ENCODE measurements at regions not wholly inside any gene's neighbourhood (a gene's known extent, or its start where the extent isn't known, plus 50 kb on each side); places are given as distances from the start of the nearest gene placed in this dataset.

DNA sequence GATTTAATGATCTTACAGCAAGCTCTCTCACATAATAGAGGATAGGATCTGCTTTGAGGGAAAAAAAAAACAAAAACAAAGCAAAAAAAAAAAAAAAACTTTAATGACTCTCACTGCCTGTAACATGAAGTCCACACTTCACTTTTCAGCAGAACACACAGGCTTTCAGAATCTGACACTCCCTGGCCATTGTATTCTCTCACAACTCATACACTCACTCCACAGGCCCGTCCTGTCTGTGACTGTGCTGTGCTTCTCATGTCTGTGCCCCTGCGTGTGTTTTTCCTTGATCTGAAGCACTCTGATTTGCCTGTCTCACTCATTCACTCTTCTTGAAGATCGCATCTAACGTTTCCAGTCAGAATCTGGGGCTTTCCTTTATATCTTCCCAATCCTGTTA, 460.8 kb downstream of the TMA16 start:
- H3K9me3 ChIP-seq = no peaks in the 10 kb centered on the region
- no peaks in the 10 kb centered on the region for H3K4me1 ChIP-seq
- intact Hi-C loops (cut with DNase I) = no loop called here
- H3K36me3 ChIP-seq = no peaks in the 10 kb centered on the region
- no peak for ATAC-seq
- no peak for DNase-seq
- TF ChIP-seq, protein P1, sequence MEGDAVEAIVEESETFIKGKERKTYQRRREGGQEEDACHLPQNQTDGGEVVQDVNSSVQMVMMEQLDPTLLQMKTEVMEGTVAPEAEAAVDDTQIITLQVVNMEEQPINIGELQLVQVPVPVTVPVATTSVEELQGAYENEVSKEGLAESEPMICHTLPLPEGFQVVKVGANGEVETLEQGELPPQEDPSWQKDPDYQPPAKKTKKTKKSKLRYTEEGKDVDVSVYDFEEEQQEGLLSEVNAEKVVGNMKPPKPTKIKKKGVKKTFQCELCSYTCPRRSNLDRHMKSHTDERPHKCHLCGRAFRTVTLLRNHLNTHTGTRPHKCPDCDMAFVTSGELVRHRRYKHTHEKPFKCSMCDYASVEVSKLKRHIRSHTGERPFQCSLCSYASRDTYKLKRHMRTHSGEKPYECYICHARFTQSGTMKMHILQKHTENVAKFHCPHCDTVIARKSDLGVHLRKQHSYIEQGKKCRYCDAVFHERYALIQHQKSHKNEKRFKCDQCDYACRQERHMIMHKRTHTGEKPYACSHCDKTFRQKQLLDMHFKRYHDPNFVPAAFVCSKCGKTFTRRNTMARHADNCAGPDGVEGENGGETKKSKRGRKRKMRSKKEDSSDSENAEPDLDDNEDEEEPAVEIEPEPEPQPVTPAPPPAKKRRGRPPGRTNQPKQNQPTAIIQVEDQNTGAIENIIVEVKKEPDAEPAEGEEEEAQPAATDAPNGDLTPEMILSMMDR (IDR thresholded peaks at IDR 0.05) = no peak
- H3K27me3 ChIP-seq = no peaks in the 10 kb centered on the region
- no peak overlapping the region for H3K27ac ChIP-seq
- no peak overlapping the region for H3K4me3 ChIP-seq
- WGBS, 2 donors = 66 to 77% methylated on average over 4 of the region's 4 CpGs

DNA sequence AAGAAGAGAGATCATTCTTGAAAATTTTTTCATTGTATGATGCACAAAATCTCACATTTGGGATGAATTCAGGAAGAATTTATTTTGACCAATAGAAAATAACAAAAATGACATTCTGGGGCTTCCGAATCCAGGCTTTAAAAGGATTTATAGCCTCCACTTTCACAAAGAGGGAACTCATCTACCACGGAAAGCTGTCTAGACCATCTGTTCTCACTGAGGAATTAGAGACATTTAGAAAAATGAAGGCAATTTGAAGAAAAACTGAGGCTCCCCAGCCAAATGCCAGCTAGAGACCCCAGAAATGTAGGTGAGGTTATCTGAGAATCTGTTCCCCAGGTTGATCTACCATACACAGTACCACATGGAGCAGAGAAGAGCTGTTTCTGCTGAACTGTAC, 464.3 kb downstream of the TMA16 start:
- H3K9me3 ChIP-seq = no peaks in the 10 kb centered on the region
- TF ChIP-seq, protein P1 (IDR thresholded peaks at IDR 0.05) = no peak
- intact Hi-C loops (cut with DNase I) = no loop called here
- H3K4me3 ChIP-seq = no peak overlapping the region
- H3K36me3 ChIP-seq = no peaks in the 10 kb centered on the region
- WGBS, 2 donors = 74 to 79% methylated on average over 2 of the region's 2 CpGs
- no peak for ATAC-seq
- no peak for DNase-seq
- H3K27me3 ChIP-seq = no peaks in the 10 kb centered on the region
- H3K27ac ChIP-seq = no peak overlapping the region
- no peaks in the 10 kb centered on the region for H3K4me1 ChIP-seq

DNA sequence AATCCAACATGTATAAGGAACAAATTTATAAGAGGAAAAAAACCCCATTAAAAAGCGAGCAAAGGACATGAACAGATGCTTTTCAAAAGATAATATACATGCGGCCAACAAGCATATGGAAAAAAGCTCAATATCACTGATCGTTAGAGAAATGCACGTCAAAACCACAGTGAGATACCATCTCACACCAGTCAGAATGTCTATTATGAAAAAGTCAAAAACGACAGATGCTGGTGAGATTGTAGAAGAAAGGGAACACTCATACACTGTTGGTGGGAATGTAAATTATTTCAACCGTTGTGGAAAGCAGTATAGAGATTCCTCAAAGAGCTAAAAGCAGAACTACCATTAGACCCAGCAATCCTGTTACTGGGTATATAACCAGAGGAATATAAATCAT, 465.4 kb downstream of the TMA16 start:
- no peak for DNase-seq
- no peaks in the 10 kb centered on the region for H3K9me3 ChIP-seq
- intact Hi-C loops (cut with DNase I) = no loop called here
- H3K27me3 ChIP-seq = no peaks in the 10 kb centered on the region
- no peaks in the 10 kb centered on the region for H3K36me3 ChIP-seq
- H3K27ac ChIP-seq = no peak overlapping the region
- WGBS, 2 donors = 67 to 79% methylated on average over 6 of the region's 6 CpGs
- H3K4me3 ChIP-seq = no peak overlapping the region
- H3K4me1 ChIP-seq = no peaks in the 10 kb centered on the region
- no peak for ATAC-seq
- TF ChIP-seq, protein P1 (IDR thresholded peaks at IDR 0.05) = no peak

DNA sequence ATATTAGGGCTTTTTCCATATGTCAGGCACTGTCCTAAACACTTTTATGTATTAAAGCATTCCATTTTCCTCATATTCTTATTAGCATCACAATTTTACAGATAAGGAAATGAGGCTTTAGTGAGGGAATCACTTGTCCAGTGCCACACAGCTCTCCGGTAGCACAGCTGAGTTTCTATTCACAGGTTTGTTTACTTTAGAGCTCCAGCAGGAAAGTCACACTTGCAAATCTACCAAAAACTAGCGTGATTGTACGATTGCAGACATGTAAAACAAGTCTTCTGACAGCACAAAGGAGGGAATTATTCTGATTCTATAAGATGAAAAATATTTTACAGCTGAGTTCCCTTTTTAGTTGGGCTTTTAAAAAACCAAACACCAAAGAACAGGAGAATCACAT, 472.1 kb downstream of the TMA16 start:
- Histone ChIP-seq H3K36me3 (no peaks in the 10 kb centered on the region), H3K9me3 (no peaks in the 10 kb centered on the region), H3K4me3 (no peak overlapping the region), H3K27ac (no peak overlapping the region), H3K4me1 (no peaks in the 10 kb centered on the region), H3K27me3 (no peaks in the 10 kb centered on the region)
- no peak for ATAC-seq
- intact Hi-C loops (cut with DNase I) = no loop called here
- TF ChIP-seq, protein P1 (IDR thresholded peaks at IDR 0.05) = no peak
- no peak for DNase-seq
- WGBS, 2 donors = 37 to 45% methylated on average over 3 of the region's 3 CpGs

DNA sequence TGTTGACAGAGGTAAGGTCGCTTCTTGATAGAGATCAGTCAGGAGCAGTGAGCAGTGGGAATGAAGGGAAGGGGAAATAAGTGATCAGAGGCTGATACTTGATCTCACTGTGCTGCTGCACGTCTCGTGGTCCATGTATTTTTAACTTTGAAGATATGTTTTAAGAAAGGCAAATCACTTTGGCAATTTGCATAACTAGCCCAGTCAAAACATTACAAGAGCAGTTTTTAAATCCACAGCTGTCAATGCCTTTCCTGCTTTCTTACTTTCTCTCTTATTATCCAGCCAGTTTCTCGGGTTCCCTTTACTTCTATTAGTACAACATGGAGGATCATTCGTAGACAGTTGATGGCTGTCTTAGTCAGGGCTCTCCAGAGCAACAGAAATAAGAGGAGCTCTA, 472.8 kb downstream of the TMA16 start:
- WGBS, 2 donors = 48 to 49% methylated on average over 5 of the region's 5 CpGs
- Histone ChIP-seq H3K4me1 (no peaks in the 10 kb centered on the region), H3K9me3 (no peaks in the 10 kb centered on the region), H3K36me3 (no peaks in the 10 kb centered on the region), H3K27ac (no peak overlapping the region), H3K4me3 (no peak overlapping the region), H3K27me3 (no peaks in the 10 kb centered on the region)
- TF ChIP-seq, protein P1 (IDR thresholded peaks at IDR 0.05) = no peak
- DNase-seq (no peak), ATAC-seq (no peak)
- intact Hi-C loops (cut with DNase I) = no loop called here
